Ovary (tissue), 3 donors: ENCODE measurements at regions not wholly inside any gene's neighbourhood (a gene's known extent, or its start where the extent isn't known, plus 50 kb on each side); places are given as distances from the start of the nearest gene placed in this dataset.

Experiments used
- CTCF ChIP-seq, 3 donors: fragments of 450-650 bp in 2 of 3; fragments of 200-600 bp in 1 of 3; IDR thresholded peaks; one replicate each; pipeline versions ENCODE4 v1.5.1 to v1.8.0; 2016 to 2022; ENCODE audit warnings: antibody characterized with exemption in 3 of 3, mild to moderate bottlenecking in 1 of 3
- POLR2A ChIP-seq: fragments of 450-650 bp; IDR thresholded peaks from one replicate; pipeline ENCODE4 v1.6.1; 2017; ENCODE audit warnings: antibody characterized with exemption, mild to moderate bottlenecking, moderate library complexity
- donor health status: DM: no; HTN: no; CAD: no.

- no peak for TF ChIP-seq CTCF (IDR thresholded peaks at IDR 0.05)
- no peak for TF ChIP-seq POLR2A
Observed at GRCh38 chr16:52002026-52002425, 544.9 kb downstream of the TOX3 start.
